Testis (tissue), 2 donors: ENCODE measurements at regions not wholly inside any gene's neighbourhood (a gene's known extent, or its start where the extent isn't known, plus 50 kb on each side); places are given as distances from the start of the nearest gene placed in this dataset.

ENCODE experiments used
- CTCF ChIP-seq, 3 experiments: fragments of 450-650 bp in 2 of 3; fragments of 200-600 bp in 1 of 3; sonication (generic) in 1 of 3; IDR thresholded peaks; one replicate each; pipeline ENCODE4 v1.5.1; 2016 to 2019; ENCODE audit warnings: antibody characterized with exemption in 3 of 3, mild to moderate bottlenecking in 2 of 3, moderate library complexity in 1 of 3
- POLR2A ChIP-seq: fragments of 450-650 bp; IDR thresholded peaks from one replicate; pipeline ENCODE4 v1.6.1; 2017; ENCODE audit warnings: antibody characterized with exemption, mild to moderate bottlenecking, moderate library complexity

DNA sequence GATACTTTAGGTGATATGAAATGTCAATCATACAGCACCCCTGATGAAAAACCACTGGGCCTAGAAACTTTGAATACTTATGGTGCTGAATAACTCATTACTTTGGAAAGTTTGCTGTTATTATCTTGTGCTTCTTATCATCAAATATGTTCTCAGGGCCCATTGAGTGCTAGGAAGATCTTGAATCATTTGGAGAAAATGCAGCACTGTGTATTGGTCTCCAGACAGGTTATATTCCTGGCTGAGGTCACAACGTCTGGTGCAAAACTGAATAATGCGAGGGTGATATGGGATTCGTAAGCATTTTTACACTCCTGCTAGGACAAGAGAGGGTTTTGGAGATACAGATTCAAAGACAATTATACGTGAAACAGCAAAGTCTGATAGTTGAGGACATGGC, 249.4 kb upstream of the TNC start:
- no peak for TF ChIP-seq CTCF (IDR thresholded peaks at IDR 0.05)
- no peak for TF ChIP-seq POLR2A
